ELR (cell line): ENCODE measurements at regions not wholly inside any gene's neighbourhood (a gene's known extent, or its start where the extent isn't known, plus 50 kb on each side); places are given as distances from the start of the nearest gene placed in this dataset.

Experiments used
- DNase-seq: peaks from one replicate; pipeline ENCODE4 v3.0.0-alpha.2; 2015; ENCODE audit warnings: low read depth

GRCh38 chrX:8232406-8232805 lies 61.3 kb upstream of the VCX2 start:
- no peak for DNase-seq

- DNase-seq, result no peak
These were observed 62.0 kb upstream of the VCX2 start for GRCh38 chrX:8233091-8233490.

- no peak for DNase-seq
These were observed 64.0 kb upstream of the VCX2 start for GRCh38 chrX:8235026-8235425.

GRCh38 chrX:8237718-8238117 lies 66.7 kb upstream of the VCX2 start:
- peak; percentile 4 for DNase-seq

- no peak for DNase-seq
These were observed 71.5 kb upstream of the VCX2 start for GRCh38 chrX:8242431-8243020.

- no peak for DNase-seq
These were observed 73.2 kb upstream of the VCX2 start for GRCh38 chrX:8244301-8244700.

- no peak for DNase-seq
These were observed 74.3 kb upstream of the VCX2 start for GRCh38 chrX:8245411-8245810.

GRCh38 chrX:8253096-8253495 lies 82.0 kb upstream of the VCX2 start:
- DNase-seq, result no peak

- DNase-seq, result peak; percentile 17
These were observed 83.3 kb upstream of the VCX2 start for GRCh38 chrX:8254401-8254800.

GRCh38 chrX:8272821-8273220 lies 101.8 kb upstream of the VCX2 start:
- peak; percentile 1 for DNase-seq

GRCh38 chrX:8273451-8273895 lies 102.4 kb upstream of the VCX2 start:
- DNase-seq, result peak; percentile 55

- peak; percentile 11 for DNase-seq
These were observed 103.1 kb upstream of the VCX2 start for GRCh38 chrX:8274170-8274569.

GRCh38 chrX:8278557-8278956 lies 107.5 kb upstream of the VCX2 start:
- no peak for DNase-seq

GRCh38 chrX:8279323-8279722 lies 108.3 kb upstream of the VCX2 start:
- no peak for DNase-seq

- peak; percentile 40 for DNase-seq
These were observed 113.1 kb upstream of the VCX2 start for GRCh38 chrX:8284131-8284530.

GRCh38 chrX:8288590-8288989 lies 117.5 kb upstream of the VCX2 start:
- peak; percentile 33 for DNase-seq

GRCh38 chrX:8289523-8289922 lies 118.5 kb upstream of the VCX2 start:
- DNase-seq, result peak; percentile 57

GRCh38 chrX:8297766-8298165 lies 126.7 kb upstream of the VCX2 start:
- DNase-seq, result peak; percentile 30

GRCh38 chrX:8304668-8305067 lies 133.6 kb upstream of the VCX2 start:
- no peak for DNase-seq

GRCh38 chrX:8305350-8305749 lies 134.3 kb upstream of the VCX2 start:
- no peak for DNase-seq

- no peak for DNase-seq
These were observed 135.3 kb upstream of the VCX2 start for GRCh38 chrX:8306291-8306925.

GRCh38 chrX:8310409-8310808 lies 139.3 kb upstream of the VCX2 start:
- DNase-seq, result no peak

GRCh38 chrX:8313844-8314243 lies 142.8 kb upstream of the VCX2 start:
- DNase-seq, result peak; percentile 40

- DNase-seq, result no peak
These were observed 143.8 kb upstream of the VCX2 start for GRCh38 chrX:8314881-8315280.
